GM21737 (cell line): ENCODE measurements at regions not wholly inside any gene's neighbourhood (a gene's known extent, or its start where the extent isn't known, plus 50 kb on each side); places are given as distances from the start of the nearest gene placed in this dataset.
"Not testable (repeated sequence)": the region's sequence is repeated elsewhere in the genome, so short reads cannot be mapped to it uniquely, and the experiment has no call there.

Experiments used
- ATAC-seq: cut with Tn5 transposase; IDR thresholded peaks from one replicate; pipeline ENCODE4 v1.9.1; 2021; ENCODE audit warnings: mild to moderate bottlenecking, moderate library complexity; ENCODE audit not compliant: unreplicated experiment

- not testable (repeated sequence) for ATAC-seq
Observed at GRCh38 chr7:138252666-138253065, 176.4 kb downstream of the AKR1D1 start.

GRCh38 chr7:138254444-138254843 is 178.2 kb downstream of the AKR1D1 start:
- no peak for ATAC-seq

GRCh38 chr7:138257459-138258196 is 181.4 kb downstream of the AKR1D1 start:
- no peak for ATAC-seq

- ATAC-seq = no peak
Observed at GRCh38 chr7:138258197-138258559, 181.9 kb downstream of the AKR1D1 start.

- no peak for ATAC-seq
Observed at GRCh38 chr7:138259675-138260074, 183.4 kb downstream of the AKR1D1 start.

GRCh38 chr7:138267934-138268333 is 191.7 kb downstream of the AKR1D1 start:
- ATAC-seq = no peak

- ATAC-seq = no peak
Observed at GRCh38 chr7:138276891-138277290, 183.2 kb upstream of the TRIM24 start.

- no peak for ATAC-seq
Observed at GRCh38 chr7:138278601-138279000, 181.5 kb upstream of the TRIM24 start.

- no peak for ATAC-seq
Observed at GRCh38 chr7:138282997-138283396, 177.1 kb upstream of the TRIM24 start.

GRCh38 chr7:138285129-138285528 is 174.9 kb upstream of the TRIM24 start:
- ATAC-seq = no peak

- ATAC-seq = no peak
Observed at GRCh38 chr7:138286846-138287245, 173.2 kb upstream of the TRIM24 start.

GRCh38 chr7:138287549-138287948 is 172.5 kb upstream of the TRIM24 start:
- no peak for ATAC-seq

- no peak for ATAC-seq
Observed at GRCh38 chr7:138289082-138289481, 171.0 kb upstream of the TRIM24 start.

GRCh38 chr7:138289864-138290263 is 170.2 kb upstream of the TRIM24 start:
- ATAC-seq = no peak

GRCh38 chr7:138292951-138293350 is 167.1 kb upstream of the TRIM24 start:
- ATAC-seq = no peak

GRCh38 chr7:138295049-138295637 is 164.9 kb upstream of the TRIM24 start:
- ATAC-seq = no peak

- no peak for ATAC-seq
Observed at GRCh38 chr7:138297526-138297925, 162.5 kb upstream of the TRIM24 start.

- no peak for ATAC-seq
Observed at GRCh38 chr7:138299066-138299465, 161.0 kb upstream of the TRIM24 start.

- no peak for ATAC-seq
Observed at GRCh38 chr7:138303230-138304070, 156.6 kb upstream of the TRIM24 start.

- ATAC-seq = no peak
Observed at GRCh38 chr7:138304071-138304320, 156.1 kb upstream of the TRIM24 start.

- no peak for ATAC-seq
Observed at GRCh38 chr7:138307633-138308032, 152.4 kb upstream of the TRIM24 start.

- ATAC-seq = no peak
Observed at GRCh38 chr7:138308136-138308535, 151.9 kb upstream of the TRIM24 start.
